Small intestine (tissue), 7 donors: ENCODE measurements at regions not wholly inside any gene's neighbourhood (a gene's known extent, or its start where the extent isn't known, plus 50 kb on each side); places are given as distances from the start of the nearest gene placed in this dataset.

Experiments
- DNase-seq, 2 donors: peaks; one replicate each; pipeline versions ENCODE4 v3.0.0 to v3.0.0-alpha.2; 2013
- FAIRE-seq: peaks from 2 replicates; lab custom pipeline; 2012; peaks lifted over from hg19 to GRCh38; lab: Jason Lieb, UNC
- H3K27ac ChIP-seq, 3 donors: one replicate each; pipeline ENCODE4 v1.5.1; 2013; ENCODE audit warnings: low read length in 2 of 3, mild to moderate bottlenecking in 2 of 3, control low read depth in 1 of 3, inconsistent platforms in 1 of 3, low read depth in 1 of 3, moderate library complexity in 1 of 3
- H3K27me3 ChIP-seq, 3 donors: one replicate each; pipeline ENCODE4 v1.6.1; 2013; ENCODE audit warnings: low read length in 3 of 3, inconsistent platforms in 1 of 3; ENCODE audit not compliant: control insufficient read depth in 3 of 3, insufficient read depth in 3 of 3
- H3K36me3 ChIP-seq, 3 donors: one replicate each; pipeline ENCODE4 v1.6.1; 2013; ENCODE audit warnings: low read length in 3 of 3, inconsistent platforms in 1 of 3, low read depth in 1 of 3, mild to moderate bottlenecking in 1 of 3, moderate library complexity in 1 of 3; ENCODE audit not compliant: control insufficient read depth in 3 of 3, insufficient read depth in 2 of 3
- H3K4me1 ChIP-seq, 3 donors: one replicate each; pipeline ENCODE4 v1.6.1; 2013; ENCODE audit warnings: low read length in 2 of 3, inconsistent platforms in 1 of 3, low read depth in 1 of 3, mild to moderate bottlenecking in 1 of 3, moderate library complexity in 1 of 3; ENCODE audit not compliant: control insufficient read depth in 3 of 3, insufficient read depth in 2 of 3
- H3K4me3 ChIP-seq, 3 donors: one replicate each; pipeline ENCODE4 v1.5.1; 2013; ENCODE audit warnings: low read length in 3 of 3, control low read depth in 1 of 3, inconsistent platforms in 1 of 3, low read depth in 1 of 3, mild to moderate bottlenecking in 1 of 3, moderate library complexity in 1 of 3
- H3K9me3 ChIP-seq, 2 donors: one replicate each; pipeline ENCODE4 v1.6.1; 2013; ENCODE audit warnings: low read depth in 1 of 2, low read length in 1 of 2; ENCODE audit not compliant: control insufficient read depth in 2 of 2, insufficient read depth in 1 of 2
- WGBS, 3 donors: extraction: QIAGEN DNeasy Blood & Tissue Kit; methylation state at CpG; one replicate each; pipeline ENCODE4 v1.1.7; 2013; 5-methylcytosine and 5-hydroxymethylcytosine counted together
- donor health status: healthy with polysubstance abuse.
- donor health status: control.
- donor health status: control.
- donor health status: Bipolar disorder and iron deficiency.
- donor health status: healthy.

DNA sequence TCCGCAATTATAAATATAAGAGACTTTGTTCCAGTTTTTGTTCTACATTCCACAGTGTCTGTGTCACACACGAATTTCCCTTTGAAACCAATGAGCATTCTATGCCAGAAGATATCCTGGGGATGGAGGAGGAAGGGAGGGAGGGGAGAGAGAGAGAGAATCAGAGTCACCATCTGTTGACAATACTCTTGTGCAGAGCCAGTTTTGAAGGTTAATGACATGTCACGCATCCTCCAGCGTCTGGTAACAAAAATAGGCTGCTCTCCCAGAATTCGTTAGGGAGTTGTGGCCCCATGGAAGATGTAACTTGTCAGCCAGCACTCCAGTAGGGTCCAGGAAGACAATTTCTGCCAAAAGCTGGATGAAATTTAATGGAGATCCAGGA is 213.5 kb upstream of the KRR1 start:
- DNase-seq, result peak in 1 of 2 donors; percentile 24
- H3K27me3 ChIP-seq, result no peaks in the 10 kb centered on the region
- peaks cover 0 to 18% (median 4%) of the 10 kb centered on the region in 3 donors for H3K4me1 ChIP-seq
- no peak overlapping the region for H3K4me3 ChIP-seq
- no peak for FAIRE-seq
- 52 to 77% (median 70%) methylated on average over 5 of the region's 5 CpGs for WGBS, 3 donors
- no peaks in the 10 kb centered on the region for H3K9me3 ChIP-seq
- no peaks in the 10 kb centered on the region for H3K36me3 ChIP-seq
- peak overlapping the region in 1 of 3 donors; percentile 30 for H3K27ac ChIP-seq

DNA sequence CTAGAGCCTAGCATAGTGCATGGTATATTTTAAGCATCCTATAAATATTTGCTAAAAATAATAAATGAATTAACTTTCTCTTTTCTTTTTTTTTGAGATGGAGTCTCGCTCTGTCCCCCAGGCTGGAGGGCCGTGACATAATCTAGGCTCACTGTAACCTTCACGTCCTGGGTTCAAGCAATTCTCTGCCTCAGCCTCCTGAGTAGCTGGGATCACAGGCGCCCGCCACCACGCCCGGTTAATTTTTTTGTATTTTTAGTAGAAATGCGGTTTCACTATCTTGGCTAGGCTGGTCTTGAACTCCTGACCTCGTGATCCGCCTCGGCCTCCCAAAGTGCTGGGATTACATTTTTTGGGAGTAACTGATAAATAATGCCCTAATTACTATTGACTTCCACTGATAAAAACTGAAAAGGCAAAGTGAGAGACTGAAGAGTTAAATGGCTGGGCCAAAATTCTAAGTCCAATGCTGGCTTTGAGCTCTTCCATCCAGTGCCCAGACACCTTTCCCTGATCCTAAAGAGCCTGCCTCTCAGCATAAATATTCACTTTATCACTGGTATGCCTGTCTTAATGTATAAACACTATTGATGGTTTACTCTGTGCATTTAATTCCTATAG is 213.0 kb upstream of the KRR1 start:
- 82 to 90% (median 87%) methylated on average over 11 of the region's 11 CpGs for WGBS, 3 donors
- FAIRE-seq, result no peak
- DNase-seq, result no peak
- H3K9me3 ChIP-seq, result no peaks in the 10 kb centered on the region
- no peaks in the 10 kb centered on the region for H3K27me3 ChIP-seq
- peak overlapping the region in 1 of 3 donors; percentile 36 for H3K27ac ChIP-seq
- no peaks in the 10 kb centered on the region for H3K36me3 ChIP-seq
- H3K4me1 ChIP-seq, result peaks cover 0 to 18% (median 4%) of the 10 kb centered on the region in 3 donors
- H3K4me3 ChIP-seq, result no peak overlapping the region

- Histone ChIP-seq H3K27ac (peak overlapping the region in 1 of 3 donors; percentile 70), H3K4me1 (peaks cover 0 to 18% (median 4%) of the 10 kb centered on the region in 3 donors), H3K9me3 (no peaks in the 10 kb centered on the region), H3K27me3 (no peaks in the 10 kb centered on the region), H3K36me3 (no peaks in the 10 kb centered on the region), H3K4me3 (no peak overlapping the region)
- FAIRE-seq (peak; percentile 82), DNase-seq (peak; percentile 32 to 60)
- WGBS, 3 donors, result 17 to 21% (median 17%) methylated on average over 5 of the region's 5 CpGs
Observed at GRCh38 chr12:75722714-75723200, 211.3 kb upstream of the KRR1 start.

DNA sequence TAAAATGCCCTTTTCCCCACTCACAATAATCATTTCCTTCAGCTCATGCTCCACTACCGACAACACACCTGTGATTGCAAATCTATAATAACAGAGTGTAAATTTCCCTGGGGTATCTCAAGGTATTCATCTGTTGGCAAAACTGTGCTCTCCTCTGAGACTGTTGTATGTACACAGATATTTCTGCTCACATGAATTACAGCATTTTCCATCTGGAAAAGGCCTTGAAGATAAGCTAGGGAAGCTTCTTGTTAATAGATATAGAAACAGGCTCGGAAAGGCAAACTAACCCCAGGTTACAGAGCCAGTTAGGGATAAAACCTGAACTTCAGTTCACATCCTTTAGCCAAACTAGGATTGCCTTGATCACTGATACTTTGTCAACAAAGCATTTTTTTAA is 210.4 kb upstream of the KRR1 start:
- Histone ChIP-seq H3K27me3 (no peaks in the 10 kb centered on the region), H3K27ac (peak overlapping the region in 1 of 3 donors; percentile 36), H3K36me3 (no peaks in the 10 kb centered on the region), H3K9me3 (no peaks in the 10 kb centered on the region), H3K4me3 (no peak overlapping the region), H3K4me1 (peaks cover 0 to 18% (median 4%) of the 10 kb centered on the region in 3 donors)
- WGBS, 3 donors, result 25 to 60% (median 49%) methylated on average over 2 of the region's 2 CpGs
- no peak for FAIRE-seq
- no peak for DNase-seq

DNA sequence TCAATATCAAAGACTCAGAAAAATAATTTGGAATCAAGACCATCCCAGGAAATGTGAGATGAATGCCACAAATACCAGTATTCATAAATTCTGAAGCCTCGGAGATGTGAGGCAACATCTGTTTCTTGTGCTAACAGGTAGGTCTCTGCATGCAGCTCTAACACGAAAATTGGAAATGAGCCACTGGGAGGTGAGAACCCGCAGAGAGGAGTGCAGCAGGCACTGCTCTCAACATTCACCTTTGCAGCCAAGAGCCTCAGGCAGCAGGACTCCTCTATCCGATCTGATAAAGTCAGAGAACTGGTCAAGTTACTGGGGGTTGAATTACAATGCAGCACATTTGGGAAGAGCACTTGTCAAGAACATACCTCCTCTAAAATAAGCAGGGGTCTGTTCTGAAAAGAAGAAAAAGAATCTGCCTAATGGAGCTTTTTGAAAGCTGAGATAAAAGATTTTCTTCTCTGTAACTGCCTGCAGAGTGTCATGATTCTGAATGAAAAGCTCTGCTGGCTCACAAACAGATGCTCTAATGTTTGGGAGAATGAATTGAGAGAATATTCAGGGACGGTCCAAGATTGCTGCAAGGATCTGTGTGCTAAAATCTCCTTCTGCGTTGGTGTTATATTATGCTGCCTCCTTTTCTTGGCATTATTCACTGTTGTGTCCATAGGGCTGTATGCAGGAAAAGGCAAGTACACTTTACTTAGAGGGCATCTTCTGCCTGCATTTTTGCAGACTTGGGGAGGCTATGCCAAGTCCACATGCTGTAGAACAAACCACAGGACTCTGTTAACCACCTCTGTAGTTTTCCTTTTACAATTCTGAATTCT is 209.6 kb upstream of the KRR1 start:
- H3K4me3 ChIP-seq, result no peak overlapping the region
- no peak for FAIRE-seq
- H3K27ac ChIP-seq, result no peak overlapping the region
- no peak for DNase-seq
- H3K27me3 ChIP-seq, result no peaks in the 10 kb centered on the region
- no peaks in the 10 kb centered on the region for H3K36me3 ChIP-seq
- WGBS, 3 donors, result 38 to 64% (median 54%) methylated on average over 6 of the region's 6 CpGs
- peaks cover 0 to 18% (median 4%) of the 10 kb centered on the region in 3 donors for H3K4me1 ChIP-seq
- H3K9me3 ChIP-seq, result no peaks in the 10 kb centered on the region

- H3K4me1 ChIP-seq, result peaks cover 0 to 10% (median 4%) of the 10 kb centered on the region in 3 donors
- H3K27me3 ChIP-seq, result no peaks in the 10 kb centered on the region
- DNase-seq, result no peak
- H3K9me3 ChIP-seq, result no peaks in the 10 kb centered on the region
- H3K4me3 ChIP-seq, result no peak overlapping the region
- FAIRE-seq, result no peak
- H3K27ac ChIP-seq, result no peak overlapping the region
- H3K36me3 ChIP-seq, result no peaks in the 10 kb centered on the region
Observed at GRCh38 chr12:75717902-75718301, 206.5 kb upstream of the KRR1 start.

GRCh38 chr12:75716291-75717025 is 205.0 kb upstream of the KRR1 start:
- Histone ChIP-seq H3K27ac (no peak overlapping the region), H3K9me3 (no peaks in the 10 kb centered on the region)
- WGBS, 3 donors, result 75 to 78% (median 76%) methylated on average over 5 of the region's 5 CpGs

DNA sequence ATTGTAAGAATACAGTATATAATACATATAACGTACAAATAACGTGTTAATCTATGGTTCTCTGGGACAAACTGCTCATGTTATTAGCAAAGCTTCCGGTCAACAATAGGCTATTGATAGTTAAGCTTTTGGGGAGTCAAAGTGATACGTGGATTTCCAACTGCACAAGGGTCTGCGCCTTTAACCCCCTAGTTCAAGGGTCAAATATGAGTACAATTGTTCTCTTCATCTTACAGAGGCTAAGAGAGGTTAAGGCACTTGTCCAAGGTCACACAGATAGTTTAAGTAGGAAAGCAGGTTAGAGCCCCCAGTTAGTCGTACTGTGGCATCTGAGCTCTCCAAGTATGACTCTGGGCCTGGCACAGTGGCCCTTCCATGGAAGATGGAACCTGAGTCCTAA is 204.3 kb upstream of the KRR1 start:
- 93 to 97% (median 95%) methylated on average over 6 of the region's 6 CpGs for WGBS, 3 donors
- DNase-seq (no peak), FAIRE-seq (no peak)
- Histone ChIP-seq H3K27me3 (no peaks in the 10 kb centered on the region), H3K27ac (no peak overlapping the region), H3K9me3 (no peaks in the 10 kb centered on the region), H3K4me3 (no peak overlapping the region), H3K36me3 (no peaks in the 10 kb centered on the region), H3K4me1 (no peaks in the 10 kb centered on the region)

More at GRCh38 chr12:75716291-75717025, 205.0 kb upstream of the KRR1 start:
- H3K36me3 ChIP-seq, result no peaks in the 10 kb centered on the region
- peaks cover 0 to 3% (median under 1%) of the 10 kb centered on the region in 3 donors for H3K4me1 ChIP-seq
- H3K27me3 ChIP-seq, result no peaks in the 10 kb centered on the region
- FAIRE-seq (no peak), DNase-seq (no peak)
- H3K4me3 ChIP-seq, result no peak overlapping the region
